DOHH2 (cell line): ENCODE measurements at regions not wholly inside any gene's neighbourhood (a gene's known extent, or its start where the extent isn't known, plus 50 kb on each side); places are given as distances from the start of the nearest gene placed in this dataset.

ENCODE experiments used
- CTCF ChIP-seq: fragments of 200-600 bp; sonication (generic); IDR thresholded peaks from one replicate; pipeline ENCODE4 v1.5.1; 2014; ENCODE audit warnings: antibody characterized with exemption, mild to moderate bottlenecking, low read depth, low read length; ENCODE audit not compliant: poor library complexity, severe bottlenecking
- EZH2phosphoT487 ChIP-seq: fragments of 200-600 bp; sonication (generic); IDR thresholded peaks from 2 replicates; pipeline ENCODE4 v1.6.1; 2017; ENCODE audit warnings: borderline replicate concordance, mild to moderate bottlenecking, antibody characterized with exemption, low read length, moderate library complexity, mixed read lengths

- TF ChIP-seq CTCF: no peak
- no peak for TF ChIP-seq EZH2phosphoT487
Observed at GRCh38 chr14:83520837-83521236, 1987.2 kb upstream of the SEL1L start.
